Endothelial cell of umbilical vein (primary cell): ENCODE measurements at regions not wholly inside any gene's neighbourhood (a gene's known extent, or its start where the extent isn't known, plus 50 kb on each side); places are given as distances from the start of the nearest gene placed in this dataset.

ENCODE experiments used
- BruUV-seq: library from RNA; stranded (reverse); fragments of 400-500 nt; replicated peaks from 2 replicates; lab custom pipeline; 2021; lab: Mats Ljungman, UMichigan
- CTCF ChIA-PET: fragments of 300-600, 350-600 bp; sonication (Branson Sonifier 250); formaldehyde crosslinking; loops from one replicate; lab custom pipeline; 2021; ENCODE audit warnings: antibody characterized with exemption, inconsistent platforms; lab: Charles Lee
- POLR2A ChIA-PET: fragments of 300-600, 350-600 bp; sonication (Branson Sonifier 250); formaldehyde crosslinking; loops from one replicate; lab custom pipeline; 2021; ENCODE audit warnings: antibody characterized with exemption, inconsistent platforms; lab: Charles Lee
- DNase-seq: peaks from one replicate; pipeline ENCODE4 v3.0.0-alpha.2; 2011; ENCODE audit warnings: low read depth, low spot score
- FAIRE-seq: peaks from 2 replicates; lab custom pipeline; 2011; peaks lifted over from hg19 to GRCh38; lab: Jason Lieb, UNC
- H2AFZ ChIP-seq: 2 replicates; pipeline ENCODE4 v1.6.0; 2012; ENCODE audit warnings: low read depth, low read length, control low read depth, inconsistent platforms
- H3K27ac ChIP-seq: 2 replicates; pipeline ENCODE4 v1.5.1; 2011; ENCODE audit warnings: low read depth, mild to moderate bottlenecking, control low read depth, low read length, moderate library complexity; ENCODE audit not compliant: insufficient read depth
- H3K27me3 ChIP-seq, 2 experiments: 2 replicates each; pipeline versions ENCODE4 v1.6.0 to v1.6.1; 2011; ENCODE audit warnings: low read length in 2 of 2, mixed read lengths in 1 of 2; ENCODE audit not compliant: control insufficient read depth in 2 of 2, insufficient read depth in 2 of 2
- H3K36me3 ChIP-seq, 2 experiments: 2 replicates in 1 of 2; 3 replicates in 1 of 2; pipeline ENCODE4 v1.5.1; 2011; ENCODE audit warnings: low read length in 2 of 2, mild to moderate bottlenecking in 1 of 2, moderate library complexity in 1 of 2; ENCODE audit not compliant: control insufficient read depth in 2 of 2, insufficient read depth in 2 of 2; ENCODE audit errors: extremely low read depth in 1 of 2
- H3K4me1 ChIP-seq: 3 replicates; pipeline ENCODE4 v1.5.1; 2011; ENCODE audit warnings: mild to moderate bottlenecking, low read length; ENCODE audit not compliant: control insufficient read depth, insufficient read depth; ENCODE audit errors: extremely low read depth
- H3K4me2 ChIP-seq: 2 replicates; pipeline ENCODE4 v1.6.1; 2011; ENCODE audit warnings: low read length, control low read depth, mixed read lengths; ENCODE audit not compliant: insufficient read depth
- H3K4me3 ChIP-seq, 3 experiments: fragments of 200-600 bp in 1 of 3; sonication (generic), shearing (Covaris generic) in 1 of 3; replicated peaks in 1 of 3; 2 replicates each; pipeline ENCODE4 v1.5.1; 2011 to 2016; ENCODE audit warnings: control low read depth in 3 of 3, low read length in 3 of 3, mild to moderate bottlenecking in 2 of 3, inconsistent platforms in 1 of 3, low read depth in 1 of 3, moderate library complexity in 1 of 3; ENCODE audit not compliant: insufficient read depth in 1 of 3
- H3K79me2 ChIP-seq: 2 replicates; pipeline ENCODE4 v1.6.0; 2012; ENCODE audit warnings: low read length, inconsistent platforms; ENCODE audit not compliant: control insufficient read depth, insufficient read depth
- H3K9ac ChIP-seq: replicated peaks from 2 replicates; pipeline ENCODE3; 2011; ENCODE audit warnings: low read length, control low read depth; ENCODE audit not compliant: insufficient read depth; ENCODE audit errors: extremely low read depth
- H3K9me1 ChIP-seq: replicated peaks from 3 replicates; pipeline ENCODE4 v1.6.0; 2011; ENCODE audit warnings: mild to moderate bottlenecking, low read length; ENCODE audit not compliant: control insufficient read depth, insufficient read depth; ENCODE audit errors: extremely low read depth
- H3K9me3 ChIP-seq: replicated peaks from 2 replicates; pipeline ENCODE4 v1.5.1; 2012; ENCODE audit warnings: low read length, inconsistent platforms; ENCODE audit not compliant: control insufficient read depth, insufficient read depth
- H4K20me1 ChIP-seq: replicated peaks from 2 replicates; pipeline ENCODE3; 2011; ENCODE audit warnings: mild to moderate bottlenecking, low read length; ENCODE audit not compliant: control insufficient read depth, insufficient read depth; ENCODE audit errors: extremely low read depth
- CTCF ChIP-seq, 2 donors: IDR thresholded peaks; 1 replicate in 1 of 2; 2 replicates in 1 of 2; pipeline ENCODE4 v1.5.1; 2011; ENCODE audit warnings: low read length in 2 of 2, mild to moderate bottlenecking in 2 of 2, moderate library complexity in 2 of 2, control low read depth in 1 of 2, inconsistent platforms in 1 of 2, low read depth in 1 of 2; ENCODE audit not compliant: insufficient read depth in 1 of 2; ENCODE audit errors: extremely low read depth in 1 of 2
- EZH2 ChIP-seq: IDR thresholded peaks from 2 replicates; pipeline ENCODE4 v1.6.1; 2012; ENCODE audit warnings: borderline replicate concordance, low read depth, mild to moderate bottlenecking, moderate library complexity, low read length, inconsistent platforms; ENCODE audit not compliant: severe bottlenecking
- FOS ChIP-seq: IDR thresholded peaks from 2 replicates; pipeline ENCODE4 v1.6.1; 2011; ENCODE audit warnings: mild to moderate bottlenecking, low read length, moderate library complexity, borderline replicate concordance; ENCODE audit not compliant: insufficient read depth
- GATA2 ChIP-seq: IDR thresholded peaks from 2 replicates; pipeline ENCODE4 v1.7.0; 2011; ENCODE audit warnings: low read depth, mild to moderate bottlenecking, moderate library complexity, mixed read lengths, low read length; ENCODE audit not compliant: insufficient read length, insufficient read depth
- JUN ChIP-seq: IDR thresholded peaks from 2 replicates; pipeline ENCODE4 v1.6.1; 2011; ENCODE audit warnings: borderline replicate concordance, low read depth; ENCODE audit not compliant: insufficient read length, insufficient read depth
- MYC ChIP-seq: IDR thresholded peaks from one replicate; pipeline ENCODE4 v1.6.1; 2011; ENCODE audit warnings: mild to moderate bottlenecking, low read depth, low read length
- POLR2A ChIP-seq: IDR thresholded peaks from 2 replicates; pipeline ENCODE4 v1.6.1; 2012; ENCODE audit warnings: low read depth, mild to moderate bottlenecking, control low read depth, low read length
- POLR2AphosphoS5 ChIP-seq: IDR thresholded peaks from 2 replicates; pipeline ENCODE4 v1.6.1; 2012; ENCODE audit warnings: low read depth, mild to moderate bottlenecking, control low read depth, low read length, moderate library complexity; ENCODE audit not compliant: insufficient read depth
- dilution Hi-C: fragments of 300-500 bp; cut with MboI; formaldehyde crosslinking; loops from one replicate; pipeline ENCODE4 v1.15.0; 2019; ENCODE audit warnings: low sequenced_read_pairs; ENCODE audit not compliant: extremely low pct_ligation_motif_present
- intact Hi-C: fragments of 100-400 bp; cut with micrococcal nuclease; formaldehyde crosslinking; loops from one replicate; pipeline ENCODE4 v1.10.0; 2022
- TF ChIP-seq, protein P1 (sequence below): IDR thresholded peaks from 2 replicates; pipeline ENCODE4 v1.6.1; 2011; ENCODE audit not compliant: insufficient read depth, insufficient read length

DNA sequence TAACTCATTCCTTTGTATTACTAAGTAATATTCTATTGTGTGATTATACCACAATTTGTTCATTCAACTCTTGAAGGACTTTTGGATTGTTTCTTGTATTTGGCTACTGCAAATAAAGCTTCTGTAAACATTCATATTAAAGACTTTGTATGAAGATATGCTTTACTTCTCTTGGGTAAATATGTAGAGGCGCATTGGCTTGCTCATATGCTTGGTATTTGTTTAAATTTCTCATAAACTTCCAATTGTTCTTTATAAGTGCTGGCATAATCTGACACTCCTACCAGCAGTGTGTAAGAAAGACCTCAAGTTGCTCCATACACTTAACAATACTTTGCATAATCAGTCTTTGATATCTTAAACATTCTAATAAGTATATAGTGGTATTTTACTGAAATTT is 792.8 kb upstream of the LRRTM1 start:
- Histone ChIP-seq H3K9me1 (no peaks in the 10 kb centered on the region), H3K9ac (no peak overlapping the region), H3K4me3 (no peak overlapping the region), H3K36me3 (no peaks in the 10 kb centered on the region), H3K79me2 (no peaks in the 10 kb centered on the region), H3K4me1 (no peaks in the 10 kb centered on the region), H3K9me3 (peaks cover 2% of the 10 kb centered on the region), H4K20me1 (no peaks in the 10 kb centered on the region), H3K27ac (no peak overlapping the region), H2AFZ (no peak overlapping the region), H3K27me3 (no peaks in the 10 kb centered on the region), H3K4me2 (no peak overlapping the region)
- CTCF ChIA-PET, result no interaction called here
- dilution Hi-C loops, result no loop called here
- BruUV-seq, result no TSS peak
- POLR2A ChIA-PET, result no interaction called here
- no peak for TF ChIP-seq JUN
- TF ChIP-seq, protein P1, sequence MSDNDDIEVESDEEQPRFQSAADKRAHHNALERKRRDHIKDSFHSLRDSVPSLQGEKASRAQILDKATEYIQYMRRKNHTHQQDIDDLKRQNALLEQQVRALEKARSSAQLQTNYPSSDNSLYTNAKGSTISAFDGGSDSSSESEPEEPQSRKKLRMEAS, result no peak
- no peak for TF ChIP-seq EZH2
- no peak for TF ChIP-seq CTCF (IDR thresholded peaks at IDR 0.05; ENCODE audit: extremely low read depth in 1 of 2, insufficient read depth in 1 of 2, low read depth in 1 of 2, low read length in 2 of 2)
- no peak for TF ChIP-seq FOS
- TF ChIP-seq POLR2AphosphoS5, result no peak
- TF ChIP-seq GATA2, result no peak
- TF ChIP-seq POLR2A, result no peak
- no peak for TF ChIP-seq MYC
- intact Hi-C loops, result no loop called here
- FAIRE-seq (no peak), DNase-seq (no peak)
